Astrocyte of the spinal cord (primary cell): ENCODE measurements at regions not wholly inside any gene's neighbourhood (a gene's known extent, or its start where the extent isn't known, plus 50 kb on each side); places are given as distances from the start of the nearest gene placed in this dataset.

ENCODE experiments used
- DNase-seq: peaks from one replicate; pipeline ENCODE4 v3.0.0; 2011; ENCODE audit warnings: low read depth, low spot score
- H3K4me3 ChIP-seq: 2 replicates; pipeline ENCODE4 v1.5.1; 2011; ENCODE audit warnings: low read depth, mild to moderate bottlenecking, low read length, moderate library complexity
- in situ Hi-C: cut with HindIII; loops from 2 replicates; pipeline ENCODE4 v1.10.0; 2017; ENCODE audit warnings: low sequenced_read_pairs
- TF ChIP-seq, protein P1 (sequence below): IDR thresholded peaks from 2 replicates; pipeline ENCODE4 v1.5.1; 2012; ENCODE audit warnings: low read depth, mild to moderate bottlenecking, low read length, inconsistent platforms

DNA sequence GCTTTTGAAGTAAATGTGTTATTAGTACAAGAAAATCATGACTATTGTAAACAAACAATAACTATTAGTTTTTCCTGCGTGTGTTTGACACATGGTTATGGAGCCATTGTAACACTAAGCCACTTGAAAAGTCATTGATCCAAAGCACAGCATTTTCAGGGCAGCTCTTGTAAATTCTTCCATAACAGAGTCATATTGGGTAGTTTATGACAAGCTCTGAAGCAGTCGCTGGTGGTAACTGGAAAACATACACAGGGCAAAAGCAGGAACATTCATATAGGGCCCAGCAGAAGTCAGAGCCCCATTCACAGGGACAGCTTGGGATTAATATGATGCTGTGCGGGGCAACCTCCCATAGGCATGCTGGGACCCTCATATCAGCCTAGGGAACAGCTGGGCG is 483.2 kb upstream of the PTBP2 start:
- no peak overlapping the region for H3K4me3 ChIP-seq
- in situ Hi-C loops, result no loop called here
- TF ChIP-seq, protein P1, sequence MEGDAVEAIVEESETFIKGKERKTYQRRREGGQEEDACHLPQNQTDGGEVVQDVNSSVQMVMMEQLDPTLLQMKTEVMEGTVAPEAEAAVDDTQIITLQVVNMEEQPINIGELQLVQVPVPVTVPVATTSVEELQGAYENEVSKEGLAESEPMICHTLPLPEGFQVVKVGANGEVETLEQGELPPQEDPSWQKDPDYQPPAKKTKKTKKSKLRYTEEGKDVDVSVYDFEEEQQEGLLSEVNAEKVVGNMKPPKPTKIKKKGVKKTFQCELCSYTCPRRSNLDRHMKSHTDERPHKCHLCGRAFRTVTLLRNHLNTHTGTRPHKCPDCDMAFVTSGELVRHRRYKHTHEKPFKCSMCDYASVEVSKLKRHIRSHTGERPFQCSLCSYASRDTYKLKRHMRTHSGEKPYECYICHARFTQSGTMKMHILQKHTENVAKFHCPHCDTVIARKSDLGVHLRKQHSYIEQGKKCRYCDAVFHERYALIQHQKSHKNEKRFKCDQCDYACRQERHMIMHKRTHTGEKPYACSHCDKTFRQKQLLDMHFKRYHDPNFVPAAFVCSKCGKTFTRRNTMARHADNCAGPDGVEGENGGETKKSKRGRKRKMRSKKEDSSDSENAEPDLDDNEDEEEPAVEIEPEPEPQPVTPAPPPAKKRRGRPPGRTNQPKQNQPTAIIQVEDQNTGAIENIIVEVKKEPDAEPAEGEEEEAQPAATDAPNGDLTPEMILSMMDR, result no peak
- DNase-seq, result no peak

DNA sequence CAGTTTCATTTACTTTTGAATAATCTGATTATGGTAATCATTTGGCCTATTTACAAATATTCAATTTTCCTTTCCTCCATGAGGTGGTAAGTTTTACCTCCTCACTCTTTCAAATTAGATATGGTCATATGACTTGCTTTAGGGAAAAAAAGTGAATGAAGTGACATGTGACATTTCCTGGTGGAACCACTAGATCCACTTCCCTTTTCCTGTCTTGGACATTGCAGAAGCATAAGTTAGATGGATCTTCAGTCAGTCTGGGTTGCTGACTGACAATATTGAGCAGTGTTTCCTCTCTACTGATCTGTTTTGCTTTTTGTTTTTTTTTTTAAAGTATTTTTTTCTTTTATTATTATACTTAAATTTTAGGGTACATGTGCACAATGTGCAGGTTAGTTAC is 481.1 kb upstream of the PTBP2 start:
- no peak for DNase-seq
- in situ Hi-C loops, result no loop called here
- TF ChIP-seq, protein P1, result no peak

DNA sequence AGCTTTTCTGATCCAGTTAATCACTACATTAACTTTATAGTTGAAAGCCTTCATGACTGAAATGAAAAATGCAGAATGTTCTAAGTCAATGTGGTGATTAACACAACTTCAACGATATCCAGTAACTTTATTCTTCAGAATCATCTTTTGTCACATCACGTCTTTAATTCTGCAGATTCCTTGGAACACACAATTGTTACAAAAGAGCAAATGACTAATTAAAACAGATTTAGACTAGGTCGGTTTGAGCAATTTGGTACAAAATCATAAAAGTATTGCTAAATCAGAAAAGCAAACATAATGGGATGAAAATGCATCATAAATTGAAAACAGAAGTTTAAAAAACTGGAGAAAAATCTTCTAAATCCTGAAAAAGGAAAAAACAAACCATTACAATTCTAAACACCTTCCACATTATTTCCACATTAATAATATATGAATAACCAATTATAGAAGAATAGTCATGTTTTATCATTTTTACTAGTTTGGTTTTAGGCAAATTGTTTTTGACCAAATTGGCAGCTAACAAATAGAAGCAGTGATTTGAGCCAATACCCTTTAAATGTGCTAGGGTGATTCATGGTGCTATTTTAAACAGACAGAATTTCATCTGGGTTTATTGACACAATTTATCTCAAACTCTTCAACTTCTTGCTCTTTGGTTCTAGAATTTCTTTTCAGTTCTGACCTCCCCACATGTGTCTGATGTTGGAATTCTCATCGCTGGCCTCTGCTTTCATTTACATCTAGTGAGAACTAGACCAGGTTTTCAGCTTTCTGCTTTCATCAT is 468.1 kb upstream of the PTBP2 start:
- in situ Hi-C loops, result no loop called here
- TF ChIP-seq, protein P1, result no peak
- no peak overlapping the region for H3K4me3 ChIP-seq
- no peak for DNase-seq

More for the DNA sequence above, 481.1 kb upstream of the PTBP2 start:
- no peak overlapping the region for H3K4me3 ChIP-seq

DNA sequence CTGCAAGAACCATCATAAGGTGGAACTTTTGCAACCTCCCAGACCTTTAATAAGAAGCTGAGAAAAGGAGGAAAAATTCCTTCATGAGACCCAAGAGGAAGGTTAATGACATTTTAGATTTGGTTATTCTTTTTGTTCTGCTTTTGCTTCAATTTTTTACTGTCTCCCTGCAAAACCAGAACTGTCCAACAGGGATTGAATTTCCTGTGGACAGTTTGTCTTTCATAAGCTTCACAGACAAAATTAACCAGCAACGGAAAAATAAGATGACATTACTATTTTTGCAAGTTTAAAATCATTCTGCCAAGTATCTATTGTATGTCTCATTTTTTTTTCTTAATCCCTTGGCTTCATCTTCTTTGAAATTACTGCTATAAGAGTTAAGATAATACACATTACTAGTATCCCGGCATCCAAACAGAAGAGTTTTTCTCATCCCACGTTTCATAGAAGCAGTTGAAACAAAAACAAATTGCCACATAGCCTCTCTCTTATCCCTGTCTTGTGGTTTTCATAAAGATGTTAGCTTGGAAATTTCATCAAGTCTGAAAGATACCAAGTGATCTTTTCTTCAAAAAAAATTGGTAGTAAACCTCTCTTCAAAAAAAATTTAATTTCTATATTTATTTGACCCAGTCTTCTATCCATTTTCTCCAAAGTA is 465.3 kb upstream of the PTBP2 start:
- no peak overlapping the region for H3K4me3 ChIP-seq
- in situ Hi-C loops, result no loop called here
- TF ChIP-seq, protein P1, result no peak
- DNase-seq, result no peak

DNA sequence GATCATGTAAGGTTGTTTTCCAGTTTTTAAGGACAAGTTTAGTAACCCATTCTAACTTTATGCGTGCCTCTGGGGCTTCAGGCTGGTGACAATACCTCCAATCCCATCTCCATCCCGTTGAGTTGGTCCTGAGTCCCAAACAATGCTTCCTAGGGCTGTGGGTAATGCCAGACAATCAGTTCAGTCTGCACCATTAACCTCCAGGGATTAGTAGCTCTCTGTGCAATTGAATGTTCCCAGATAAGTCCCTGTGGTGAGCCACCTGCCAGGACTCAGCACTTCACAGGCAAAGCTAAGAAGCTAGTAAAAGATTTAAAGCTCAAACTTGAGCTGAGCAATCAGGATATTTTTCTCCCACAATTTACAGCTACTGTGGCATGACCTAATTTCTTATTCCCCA is 462.2 kb upstream of the PTBP2 start:
- TF ChIP-seq, protein P1, result no peak
- in situ Hi-C loops, result no loop called here
- no peak for DNase-seq

DNA sequence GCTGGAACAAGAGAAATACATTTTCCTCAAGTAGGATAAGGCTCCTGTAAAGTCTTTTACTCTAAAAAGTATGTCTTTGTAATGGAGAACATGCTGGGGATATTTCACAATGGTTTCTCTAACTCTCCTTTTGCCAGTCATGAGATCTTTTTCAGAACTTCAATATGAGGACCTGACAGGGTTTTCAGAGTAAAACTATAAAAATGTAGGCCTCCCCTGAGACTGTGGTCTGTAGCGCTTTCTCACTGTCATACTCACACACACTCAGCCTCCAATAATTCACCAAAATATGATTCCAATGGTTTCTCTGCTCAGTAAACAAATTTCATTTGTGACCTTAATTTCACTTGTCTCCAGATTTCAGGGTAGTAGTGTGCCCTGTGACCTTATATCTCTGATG is 440.1 kb upstream of the PTBP2 start:
- TF ChIP-seq, protein P1, result no peak
- DNase-seq, result no peak
- H3K4me3 ChIP-seq, result no peak overlapping the region
- in situ Hi-C loops, result no loop called here

More for the DNA sequence above, 462.2 kb upstream of the PTBP2 start:
- no peak overlapping the region for H3K4me3 ChIP-seq
